K562 (cell line): ENCODE measurements at regions not wholly inside any gene's neighbourhood (a gene's known extent, or its start where the extent isn't known, plus 50 kb on each side); places are given as distances from the start of the nearest gene placed in this dataset.

ENCODE experiments used
- ATAC-seq: fragments of 200-7000 bp; cut with Tn5 transposase; 3 replicates; pipeline ENCODE4 v1.9.1; 2020; ENCODE audit warnings: moderate library complexity
- BruUV-seq: library from RNA; stranded (reverse); fragments of 400-500 nt; replicated peaks from 2 replicates; lab custom pipeline; 2021; lab: Mats Ljungman, UMichigan
- CTCF ChIA-PET: fragments of 300-600 bp; formaldehyde crosslinking; extraction: SDS; loops from one replicate; lab custom pipeline; 2021; ENCODE audit warnings: low intra/inter-chr PET ratio; lab: Yijun Ruan, JAX
- POLR2A ChIA-PET: fragments of 300-600, 350-650 bp; sonication (Branson Sonifier 250); formaldehyde crosslinking; extraction: SDS; loops from one replicate; lab custom pipeline; 2021; ENCODE audit warnings: antibody characterized with exemption, inconsistent platforms; lab: Yijun Ruan, JAX
- DNase-seq, 4 experiments: peaks; one replicate each; pipeline versions ENCODE4 v3.0.0 to v3.0.0-alpha.2; 2011 to 2018; ENCODE audit warnings: low spot score in 3 of 4, mixed read lengths in 3 of 4; ENCODE audit errors: extremely low read depth in 1 of 4
- FAIRE-seq: peaks from 2 replicates; lab custom pipeline; 2011; peaks lifted over from hg19 to GRCh38; lab: Jason Lieb, UNC
- H2AFZ ChIP-seq: 2 replicates; pipeline ENCODE4 v1.6.0; 2011; ENCODE audit warnings: low read depth, low read length, control low read depth, inconsistent platforms
- H3K27ac ChIP-seq: fragments of 200-600 bp; 3 replicates; pipeline ENCODE4 v1.8.0; 2011; ENCODE audit warnings: low read depth, mild to moderate bottlenecking, control low read depth, inconsistent platforms, low read length, moderate library complexity, mixed read lengths; ENCODE audit errors: extremely low read depth
- H3K27me3 ChIP-seq, 2 experiments: fragments of 300-600 bp in 1 of 2; 2 replicates in 1 of 2; 3 replicates in 1 of 2; pipeline versions ENCODE4 v1.6.0 to v1.8.0; 2011; ENCODE audit warnings: inconsistent platforms in 2 of 2, low read length in 2 of 2, mild to moderate bottlenecking in 1 of 2, mixed read lengths in 1 of 2, moderate library complexity in 1 of 2; ENCODE audit not compliant: control insufficient read depth in 2 of 2, insufficient read depth in 2 of 2
- H3K36me3 ChIP-seq: fragments of 300-600 bp; 3 replicates; pipeline ENCODE4 v1.8.0; 2011; ENCODE audit warnings: mild to moderate bottlenecking, low read length, inconsistent platforms; ENCODE audit not compliant: control insufficient read depth, insufficient read depth
- H3K4me1 ChIP-seq, 2 experiments: fragments of 200-600 bp in 1 of 2; replicated peaks in 1 of 2; 2 replicates in 1 of 2; 3 replicates in 1 of 2; pipeline versions ENCODE4 v1.5.1 to v1.8.0; 2011; ENCODE audit warnings: inconsistent platforms in 2 of 2, low read length in 2 of 2, mild to moderate bottlenecking in 1 of 2, mixed read lengths in 1 of 2, moderate library complexity in 1 of 2; ENCODE audit not compliant: control insufficient read depth in 2 of 2, insufficient read depth in 2 of 2
- H3K4me2 ChIP-seq: 2 replicates; pipeline ENCODE4 v1.6.1; 2011; ENCODE audit warnings: low read length, control low read depth, inconsistent platforms, mixed read lengths; ENCODE audit not compliant: insufficient read depth
- H3K4me3 ChIP-seq: fragments of 200-600 bp; sonication (generic), shearing (Covaris generic); 2 replicates; pipeline ENCODE4 v1.5.1; 2016; ENCODE audit warnings: control low read depth, inconsistent platforms
- H3K79me2 ChIP-seq: fragments of 200-600 bp; 3 replicates; pipeline ENCODE4 v1.8.0; 2011; ENCODE audit warnings: low read length, inconsistent platforms; ENCODE audit not compliant: control insufficient read depth, insufficient read depth
- H3K9ac ChIP-seq, 2 experiments: 2 replicates each; pipeline versions ENCODE4 v1.6.0 to v1.6.1; 2011; ENCODE audit warnings: low read depth in 2 of 2, low read length in 2 of 2, control low read depth in 1 of 2, inconsistent platforms in 1 of 2, mild to moderate bottlenecking in 1 of 2, mixed read lengths in 1 of 2; ENCODE audit not compliant: insufficient read depth in 1 of 2
- H3K9me1 ChIP-seq: one replicate; pipeline ENCODE4 v1.6.0; 2011; ENCODE audit warnings: inconsistent platforms, mild to moderate bottlenecking, low read length, moderate library complexity; ENCODE audit not compliant: control insufficient read depth, insufficient read depth
- H3K9me3 ChIP-seq: replicated peaks from 2 replicates; pipeline ENCODE4 v1.5.1; 2011; ENCODE audit warnings: low read depth, low read length, inconsistent platforms; ENCODE audit not compliant: control insufficient read depth, insufficient read depth
- H4K20me1 ChIP-seq: replicated peaks from 2 replicates; pipeline ENCODE4 v1.6.1; 2011; ENCODE audit warnings: low read length, inconsistent platforms, mixed read lengths; ENCODE audit not compliant: control insufficient read depth, insufficient read depth
- CBX5 ChIP-seq: IDR thresholded peaks from 2 replicates; pipeline ENCODE4 v1.6.1; 2014; ENCODE audit warnings: low read depth, borderline replicate concordance
- ELF2 ChIP-seq: fragments of 250-450 bp; sonication (Bioruptor Pico); IDR thresholded peaks from 2 replicates; pipeline ENCODE4 v1.5.0; 2021; ENCODE audit warnings: mild to moderate bottlenecking
- ETS2 ChIP-seq: IDR thresholded peaks from 2 replicates; pipeline ENCODE4 v1.6.1; 2016; ENCODE audit warnings: borderline replicate concordance, missing genetic modification characterization, mild to moderate bottlenecking, moderate library complexity, missing compliant biosample characterization; ENCODE audit not compliant: poor library complexity, severe bottlenecking
- FIP1L1 ChIP-seq: fragments of 200-400 bp; formaldehyde crosslinking; IDR thresholded peaks from 2 replicates; pipeline ENCODE4 v1.6.1; 2018; ENCODE audit warnings: mild to moderate bottlenecking, low read depth, low read length; ENCODE audit not compliant: poor library complexity, severe bottlenecking
- KLF6 ChIP-seq: fragments of 250-450 bp; sonication (Bioruptor Pico); IDR thresholded peaks from 2 replicates; pipeline ENCODE4 v1.4.0; 2020; ENCODE audit warnings: mild to moderate bottlenecking, moderate library complexity, borderline replicate concordance
- RBM14 ChIP-seq: fragments of 200-400 bp; formaldehyde crosslinking; IDR thresholded peaks from 2 replicates; pipeline ENCODE4 v1.6.1; 2018; ENCODE audit warnings: low read depth, mild to moderate bottlenecking, low read length, moderate library complexity, borderline replicate concordance; ENCODE audit not compliant: insufficient read depth
- TGIF2 ChIP-seq: sonication (generic); formaldehyde crosslinking; IDR thresholded peaks from 2 replicates; pipeline ENCODE4 v1.8.1; 2022; ENCODE audit warnings: mild to moderate bottlenecking, missing genetic modification reagents, moderate library complexity
- ZNF239 ChIP-seq: fragments of 250-450 bp; sonication (Bioruptor Pico); IDR thresholded peaks from 2 replicates; pipeline ENCODE4 v1.4.0; 2020; ENCODE audit warnings: mild to moderate bottlenecking
- ZNF384 ChIP-seq: IDR thresholded peaks from 2 replicates; pipeline ENCODE4 v1.6.1; 2012; ENCODE audit warnings: low read depth, low read length, improper control_type of control experiment
- WGBS: fragments of 100-300 bp; shearing (Covaris generic); methylation state at CpG from one replicate; pipeline ENCODE4 v1.1.6; 2016; ENCODE audit warnings: low coverage, mixed read lengths; ENCODE audit not compliant: insufficient coverage; ENCODE audit errors: missing lambda C conversion rate; 5-methylcytosine and 5-hydroxymethylcytosine counted together
- in situ Hi-C: fragments of 300-500 bp; cut with MboI; formaldehyde crosslinking; loops from 4 replicates; pipeline ENCODE4 v1.15.0; 2018; ENCODE audit warnings: inconsistent platforms, mixed read lengths
- intact Hi-C: fragments of 100-400 bp; cut with micrococcal nuclease; formaldehyde crosslinking; loops from 2 replicates; pipeline ENCODE4 v1.14.2; 2022
- TF ChIP-seq, protein P1 (sequence below), 2 experiments: fragments of 450-650 bp; conservative IDR thresholded peaks; 2 replicates each; pipeline ENCODE4 v1.6.1; 2017; ENCODE audit warnings: mild to moderate bottlenecking in 2 of 2, moderate library complexity in 2 of 2
- TF ChIP-seq, protein P2 (sequence below): sonication (generic); formaldehyde crosslinking; IDR thresholded peaks from 2 replicates; pipeline ENCODE4 v1.8.1; 2022; ENCODE audit warnings: missing genetic modification reagents
- TF ChIP-seq, protein P3 (sequence below): IDR thresholded peaks from 2 replicates; pipeline ENCODE4 v1.6.1; 2011; ENCODE audit not compliant: insufficient read length; ENCODE audit errors: extremely low read depth

DNA sequence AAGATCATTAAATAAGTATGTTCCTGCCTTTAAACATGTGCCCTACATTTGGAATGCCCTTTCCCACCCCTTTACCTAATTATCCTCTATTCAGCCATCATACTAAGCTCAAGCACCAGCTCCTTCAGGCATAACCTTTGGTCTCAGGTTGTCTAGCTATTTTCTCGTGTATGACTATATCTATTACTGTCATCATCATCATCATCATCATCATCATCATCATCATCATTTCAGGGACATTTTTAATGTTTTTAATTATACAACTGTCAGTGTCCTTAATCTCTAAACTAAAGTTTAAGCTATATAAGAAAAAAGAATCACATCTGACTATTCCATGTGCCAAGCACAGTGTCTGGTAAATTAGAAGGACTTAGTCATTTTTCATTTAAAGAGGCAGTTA is 214.6 kb upstream of the CTSO start:
- Histone ChIP-seq H3K9me3 (no peaks in the 10 kb centered on the region), H2AFZ (no peak overlapping the region), H3K9me1 (no peaks in the 10 kb centered on the region), H3K79me2 (no peaks in the 10 kb centered on the region), H4K20me1 (no peaks in the 10 kb centered on the region), H3K4me1 (no peaks in the 10 kb centered on the region), H3K27me3 (no peaks in the 10 kb centered on the region), H3K27ac (no peak overlapping the region), H3K4me3 (no peak overlapping the region), H3K4me2 (no peak overlapping the region), H3K36me3 (no peaks in the 10 kb centered on the region), H3K9ac (no peak overlapping the region)
- BruUV-seq, result no TSS peak
- no peak for FAIRE-seq
- 0% methylated on average over 1 of the region's 1 CpG for WGBS
- DNase-seq, result no peak
- in situ Hi-C loops (no loop called here), intact Hi-C loops (no loop called here)
- TF ChIP-seq ZNF239 (CRISPR knock-in tag) (no peak), ZNF384 (no peak), ELF2 (CRISPR knock-in tag) (no peak), KLF6 (no peak), RBM14 (no peak), TGIF2 (no peak), FIP1L1 (no peak), ETS2 (tag) (no peak), CBX5 (no peak)
- TF ChIP-seq, protein P1, sequence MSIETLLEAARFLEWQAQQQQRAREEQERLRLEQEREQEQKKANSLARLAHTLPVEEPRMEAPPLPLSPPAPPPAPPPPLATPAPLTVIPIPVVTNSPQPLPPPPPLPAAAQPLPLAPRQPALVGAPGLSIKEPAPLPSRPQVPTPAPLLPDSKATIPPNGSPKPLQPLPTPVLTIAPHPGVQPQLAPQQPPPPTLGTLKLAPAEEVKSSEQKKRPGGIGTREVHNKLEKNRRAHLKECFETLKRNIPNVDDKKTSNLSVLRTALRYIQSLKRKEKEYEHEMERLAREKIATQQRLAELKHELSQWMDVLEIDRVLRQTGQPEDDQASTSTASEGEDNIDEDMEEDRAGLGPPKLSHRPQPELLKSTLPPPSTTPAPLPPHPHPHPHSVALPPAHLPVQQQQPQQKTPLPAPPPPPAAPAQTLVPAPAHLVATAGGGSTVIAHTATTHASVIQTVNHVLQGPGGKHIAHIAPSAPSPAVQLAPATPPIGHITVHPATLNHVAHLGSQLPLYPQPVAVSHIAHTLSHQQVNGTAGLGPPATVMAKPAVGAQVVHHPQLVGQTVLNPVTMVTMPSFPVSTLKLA (conservative IDR thresholded peaks at IDR 0.05), result no peak
- TF ChIP-seq, protein P2, sequence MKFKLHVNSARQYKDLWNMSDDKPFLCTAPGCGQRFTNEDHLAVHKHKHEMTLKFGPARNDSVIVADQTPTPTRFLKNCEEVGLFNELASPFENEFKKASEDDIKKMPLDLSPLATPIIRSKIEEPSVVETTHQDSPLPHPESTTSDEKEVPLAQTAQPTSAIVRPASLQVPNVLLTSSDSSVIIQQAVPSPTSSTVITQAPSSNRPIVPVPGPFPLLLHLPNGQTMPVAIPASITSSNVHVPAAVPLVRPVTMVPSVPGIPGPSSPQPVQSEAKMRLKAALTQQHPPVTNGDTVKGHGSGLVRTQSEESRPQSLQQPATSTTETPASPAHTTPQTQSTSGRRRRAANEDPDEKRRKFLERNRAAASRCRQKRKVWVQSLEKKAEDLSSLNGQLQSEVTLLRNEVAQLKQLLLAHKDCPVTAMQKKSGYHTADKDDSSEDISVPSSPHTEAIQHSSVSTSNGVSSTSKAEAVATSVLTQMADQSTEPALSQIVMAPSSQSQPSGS, result no peak
- TF ChIP-seq, protein P3, sequence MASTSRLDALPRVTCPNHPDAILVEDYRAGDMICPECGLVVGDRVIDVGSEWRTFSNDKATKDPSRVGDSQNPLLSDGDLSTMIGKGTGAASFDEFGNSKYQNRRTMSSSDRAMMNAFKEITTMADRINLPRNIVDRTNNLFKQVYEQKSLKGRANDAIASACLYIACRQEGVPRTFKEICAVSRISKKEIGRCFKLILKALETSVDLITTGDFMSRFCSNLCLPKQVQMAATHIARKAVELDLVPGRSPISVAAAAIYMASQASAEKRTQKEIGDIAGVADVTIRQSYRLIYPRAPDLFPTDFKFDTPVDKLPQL, result no peak
- no peak for ATAC-seq
- ChIA-PET POLR2A (no interaction called here), CTCF (no interaction called here)
